Right renal pelvis (tissue), 4 donors: ENCODE measurements at regions not wholly inside any gene's neighbourhood (a gene's known extent, or its start where the extent isn't known, plus 50 kb on each side); places are given as distances from the start of the nearest gene placed in this dataset.

Source experiments
- DNase-seq, 4 donors: peaks; one replicate each; pipeline ENCODE4 v3.0.0-alpha.2; 2013; ENCODE audit warnings: low read depth in 4 of 4, low spot score in 3 of 4, missing footprints in 1 of 4

GRCh38 chr11:70501051-70501901 lies 102.9 kb downstream of the CTTN start:
- no peak for DNase-seq

- DNase-seq: no peak
Measured at GRCh38 chr11:70501933-70502540, 103.7 kb downstream of the CTTN start.

- no peak for DNase-seq
Measured at GRCh38 chr11:70502677-70503467, 104.5 kb downstream of the CTTN start.

- no peak for DNase-seq
Measured at GRCh38 chr11:70503468-70504221, 105.3 kb downstream of the CTTN start.

- no peak for DNase-seq
Measured at GRCh38 chr11:70504246-70505020, 106.1 kb downstream of the CTTN start.

GRCh38 chr11:70505331-70505731 lies 107.0 kb downstream of the CTTN start:
- no peak for DNase-seq

- no peak for DNase-seq
Measured at GRCh38 chr11:70505761-70506657, 107.7 kb downstream of the CTTN start.

- DNase-seq: no peak
Measured at GRCh38 chr11:70506658-70506970, 108.3 kb downstream of the CTTN start.

GRCh38 chr11:70506986-70507385 lies 108.7 kb downstream of the CTTN start:
- DNase-seq: no peak

GRCh38 chr11:70507466-70508230 lies 109.3 kb downstream of the CTTN start:
- DNase-seq: no peak

GRCh38 chr11:70508231-70508480 lies 109.8 kb downstream of the CTTN start:
- no peak for DNase-seq

- no peak for DNase-seq
Measured at GRCh38 chr11:70509476-70509875, 111.1 kb downstream of the CTTN start.

- no peak for DNase-seq
Measured at GRCh38 chr11:70510106-70510505, 111.8 kb downstream of the CTTN start.

- DNase-seq: no peak
Measured at GRCh38 chr11:70510571-70510970, 112.2 kb downstream of the CTTN start.

GRCh38 chr11:70511345-70511744 lies 113.0 kb downstream of the CTTN start:
- DNase-seq: no peak

- DNase-seq: no peak
Measured at GRCh38 chr11:70512716-70513115, 114.4 kb downstream of the CTTN start.

GRCh38 chr11:70517203-70517602 lies 118.9 kb downstream of the CTTN start:
- DNase-seq: no peak

GRCh38 chr11:70517988-70518907 lies 119.9 kb downstream of the CTTN start:
- no peak for DNase-seq
